GM12891 (cell line): ENCODE measurements at regions not wholly inside any gene's neighbourhood (a gene's known extent, or its start where the extent isn't known, plus 50 kb on each side); places are given as distances from the start of the nearest gene placed in this dataset.

Experiments used
- PAX5 ChIP-seq: IDR thresholded peaks from 2 replicates; pipeline ENCODE4 v1.6.1; 2011; ENCODE audit warnings: low read length, moderate library complexity, mild to moderate bottlenecking; ENCODE audit not compliant: insufficient read depth, severe bottlenecking
- POLR2A ChIP-seq: IDR thresholded peaks from 2 replicates; pipeline ENCODE4 v1.6.1; 2011; ENCODE audit warnings: low read depth, low read length, control low read depth
- POLR2AphosphoS5 ChIP-seq: IDR thresholded peaks from 2 replicates; pipeline ENCODE4 v1.6.1; 2011; ENCODE audit warnings: low read depth, low read length, control low read depth
- SPI1 ChIP-seq: IDR thresholded peaks from 2 replicates; pipeline ENCODE4 v1.6.1; 2011; ENCODE audit warnings: low read depth, low read length, control low read depth
- TAF1 ChIP-seq: IDR thresholded peaks from 2 replicates; pipeline ENCODE4 v1.6.1; 2011; ENCODE audit warnings: low read depth, low read length, control low read depth

DNA sequence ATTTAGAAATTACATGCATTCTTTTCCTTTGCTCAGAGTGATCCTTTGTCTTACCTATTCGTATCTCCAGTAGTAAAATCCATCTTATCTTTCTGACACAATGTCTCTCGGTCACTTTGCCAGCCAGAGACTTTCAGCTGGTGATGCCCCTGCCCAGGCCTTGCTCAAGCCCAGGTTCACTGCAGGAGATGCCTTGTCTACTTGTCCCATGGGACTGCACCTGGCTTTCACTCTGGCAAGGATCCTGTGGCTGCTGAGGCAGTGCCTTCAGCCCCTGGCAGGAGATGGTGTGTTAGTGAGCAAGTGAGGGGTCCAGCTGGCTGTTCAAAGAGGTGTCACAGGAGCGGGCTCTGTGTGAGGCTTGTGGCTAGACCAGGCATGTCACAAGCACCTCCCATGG, 1268.9 kb downstream of the OTOL1 start:
- TF ChIP-seq POLR2AphosphoS5 = no peak
- TF ChIP-seq POLR2A = no peak
- TF ChIP-seq PAX5 = no peak
- no peak for TF ChIP-seq SPI1
- no peak for TF ChIP-seq TAF1
